Peyer's patch (tissue), 4 donors: ENCODE measurements at regions not wholly inside any gene's neighbourhood (a gene's known extent, or its start where the extent isn't known, plus 50 kb on each side); places are given as distances from the start of the nearest gene placed in this dataset.

Experiments
- POLR2A ChIP-seq, 2 donors: fragments of 450-650 bp; IDR thresholded peaks; one replicate each; pipeline ENCODE4 v1.5.1; 2017; ENCODE audit warnings: antibody characterized with exemption in 2 of 2, mild to moderate bottlenecking in 2 of 2, moderate library complexity in 2 of 2
- TF ChIP-seq, protein P1 (sequence below), 6 experiments: fragments of 450-650 bp in 4 of 6; fragments of 200-600 bp in 2 of 6; sonication (generic) in 1 of 6; IDR thresholded peaks; one replicate each; pipeline ENCODE4 v1.5.1; 2017 to 2019; ENCODE audit warnings: antibody characterized with exemption in 6 of 6, mild to moderate bottlenecking in 3 of 6, moderate library complexity in 1 of 6

DNA sequence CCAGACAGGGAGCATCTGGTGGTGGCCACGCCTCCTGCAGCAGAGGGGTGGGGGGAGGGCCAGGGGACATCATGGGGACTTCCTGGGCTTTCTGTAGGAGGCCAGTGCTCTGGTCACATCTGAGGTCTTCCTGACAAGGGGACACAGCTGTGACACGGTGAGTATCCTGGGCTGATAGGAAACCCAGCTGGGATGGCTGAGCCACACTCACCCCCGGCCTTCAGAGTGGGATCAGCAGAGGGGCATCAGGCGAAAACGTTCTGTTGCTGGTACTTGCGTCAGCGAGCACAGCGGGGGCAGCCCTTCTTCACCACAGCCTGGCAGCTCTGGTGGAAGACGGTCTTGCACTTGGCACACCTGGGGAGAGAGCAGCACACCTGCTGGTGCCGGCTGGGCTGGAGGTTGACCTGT is 122.9 kb upstream of the SMURF2 start:
- TF ChIP-seq, protein P1, sequence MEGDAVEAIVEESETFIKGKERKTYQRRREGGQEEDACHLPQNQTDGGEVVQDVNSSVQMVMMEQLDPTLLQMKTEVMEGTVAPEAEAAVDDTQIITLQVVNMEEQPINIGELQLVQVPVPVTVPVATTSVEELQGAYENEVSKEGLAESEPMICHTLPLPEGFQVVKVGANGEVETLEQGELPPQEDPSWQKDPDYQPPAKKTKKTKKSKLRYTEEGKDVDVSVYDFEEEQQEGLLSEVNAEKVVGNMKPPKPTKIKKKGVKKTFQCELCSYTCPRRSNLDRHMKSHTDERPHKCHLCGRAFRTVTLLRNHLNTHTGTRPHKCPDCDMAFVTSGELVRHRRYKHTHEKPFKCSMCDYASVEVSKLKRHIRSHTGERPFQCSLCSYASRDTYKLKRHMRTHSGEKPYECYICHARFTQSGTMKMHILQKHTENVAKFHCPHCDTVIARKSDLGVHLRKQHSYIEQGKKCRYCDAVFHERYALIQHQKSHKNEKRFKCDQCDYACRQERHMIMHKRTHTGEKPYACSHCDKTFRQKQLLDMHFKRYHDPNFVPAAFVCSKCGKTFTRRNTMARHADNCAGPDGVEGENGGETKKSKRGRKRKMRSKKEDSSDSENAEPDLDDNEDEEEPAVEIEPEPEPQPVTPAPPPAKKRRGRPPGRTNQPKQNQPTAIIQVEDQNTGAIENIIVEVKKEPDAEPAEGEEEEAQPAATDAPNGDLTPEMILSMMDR (IDR thresholded peaks at IDR 0.05) = no peak
- TF ChIP-seq POLR2A (IDR thresholded peaks at IDR 0.05) = no peak
